NT2/D1 (cell line): ENCODE measurements at regions not wholly inside any gene's neighbourhood (a gene's known extent, or its start where the extent isn't known, plus 50 kb on each side); places are given as distances from the start of the nearest gene placed in this dataset.

Experiments
- SUZ12 ChIP-seq: IDR thresholded peaks from 2 replicates; pipeline ENCODE4 v1.6.1; 2011; ENCODE audit not compliant: insufficient read length, insufficient read depth; ENCODE audit errors: extremely low read depth
- YY1 ChIP-seq: IDR thresholded peaks from 2 replicates; pipeline ENCODE4 v1.6.1; 2011; ENCODE audit not compliant: insufficient read length, insufficient read depth
- ZNF274 ChIP-seq: IDR thresholded peaks from 2 replicates; pipeline ENCODE4 v1.6.1; 2011; ENCODE audit warnings: mild to moderate bottlenecking, low read depth, low read length

DNA sequence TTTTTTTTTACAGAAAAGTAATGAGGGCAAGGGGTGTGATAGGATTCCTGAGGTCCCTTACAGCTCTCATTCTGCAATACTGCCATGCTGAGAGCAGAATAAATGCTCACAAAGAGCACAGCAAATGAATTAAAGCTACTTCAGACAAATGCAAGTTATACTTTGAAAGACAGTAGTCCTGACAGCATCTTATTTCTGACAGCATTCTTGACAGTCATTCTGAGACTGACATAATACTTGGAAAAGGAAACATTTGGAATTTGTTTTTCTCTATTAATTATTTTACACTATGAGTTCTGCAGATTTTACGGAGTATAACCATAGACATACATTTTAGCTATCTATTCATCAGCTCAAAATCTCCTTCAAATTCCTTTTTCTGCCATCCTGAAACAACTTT, 935.2 kb upstream of the FAM98A start:
- TF ChIP-seq YY1 (no peak), ZNF274 (no peak), SUZ12 (no peak)
